Suppressor macrophage treated with lipopolysaccharide for 4 hours (primary cell): ENCODE measurements at regions not wholly inside any gene's neighbourhood (a gene's known extent, or its start where the extent isn't known, plus 50 kb on each side); places are given as distances from the start of the nearest gene placed in this dataset.
"Not testable (repeated sequence)": the region's sequence is repeated elsewhere in the genome, so short reads cannot be mapped to it uniquely, and the experiment has no call there.

Experiments
- DNase-seq: peaks from one replicate; pipeline ENCODE4 v3.0.0-alpha.2; 2020

GRCh38 chr11:114949614-114950351 is 271.5 kb downstream of the NXPE2 start:
- no peak for DNase-seq

- DNase-seq, result no peak
These were observed 274.7 kb downstream of the NXPE2 start for GRCh38 chr11:114953039-114953438.

DNA sequence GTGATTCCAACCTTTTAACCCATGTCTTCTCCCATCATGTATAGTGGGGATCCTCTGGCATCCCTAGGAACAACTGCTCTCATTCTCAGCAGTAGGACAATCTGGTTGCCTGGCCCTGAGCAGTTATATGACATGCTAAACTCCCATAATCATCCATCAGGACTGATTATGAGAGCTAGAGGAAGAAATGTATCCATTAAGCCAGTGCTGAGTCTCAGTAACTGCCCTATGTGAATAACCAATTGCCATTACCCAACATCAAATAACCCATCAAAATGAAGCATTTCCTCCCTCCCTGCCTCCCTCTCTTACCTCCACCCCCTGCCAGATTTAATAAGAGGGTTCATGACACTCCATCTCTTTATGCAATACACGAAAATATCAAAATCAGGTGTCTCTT is 277.6 kb downstream of the NXPE2 start:
- no peak for DNase-seq

DNA sequence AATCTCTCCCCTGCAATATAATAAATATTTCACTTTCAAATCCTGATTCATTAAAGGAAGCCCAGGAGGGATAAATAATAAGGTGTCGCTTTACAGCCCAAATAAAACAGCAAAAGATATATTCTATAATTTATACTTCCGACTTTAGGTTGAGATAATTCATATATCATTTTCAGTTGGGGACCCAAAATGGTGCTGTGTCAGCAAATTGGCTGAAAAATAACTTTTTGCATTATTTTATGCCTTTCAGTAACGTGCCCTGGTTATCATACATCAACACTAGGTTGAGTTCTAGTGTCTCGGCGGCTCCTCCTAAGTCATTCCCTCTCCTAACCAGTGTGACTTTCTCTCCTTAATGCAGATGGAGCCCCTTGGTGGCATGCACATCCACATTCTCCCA is 278.2 kb downstream of the NXPE2 start:
- no peak for DNase-seq

GRCh38 chr11:114959953-114960505 is 281.7 kb downstream of the NXPE2 start:
- DNase-seq, result no peak

DNA sequence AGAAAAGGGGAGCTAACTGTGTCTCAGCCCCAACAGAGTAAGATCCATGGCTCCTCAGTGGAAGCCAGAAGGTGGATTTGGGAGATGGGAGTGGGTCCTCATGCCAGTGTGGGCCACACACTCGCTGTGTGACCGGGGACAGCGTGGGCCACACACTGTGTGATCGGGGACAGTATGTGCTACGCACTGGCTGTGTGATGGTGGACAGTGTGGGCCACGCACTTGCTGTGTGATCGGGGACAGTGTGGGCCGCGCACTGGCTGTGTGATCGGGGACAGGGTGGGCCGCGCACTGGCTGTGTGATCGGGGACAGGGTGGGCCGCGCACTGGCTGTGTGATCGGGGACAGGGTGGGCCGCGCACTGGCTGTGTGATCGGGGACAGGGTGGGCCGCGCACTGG is 282.5 kb downstream of the NXPE2 start:
- DNase-seq, result not testable (repeated sequence)

- no peak for DNase-seq
These were observed 286.4 kb downstream of the NXPE2 start for GRCh38 chr11:114964676-114965214.

DNA sequence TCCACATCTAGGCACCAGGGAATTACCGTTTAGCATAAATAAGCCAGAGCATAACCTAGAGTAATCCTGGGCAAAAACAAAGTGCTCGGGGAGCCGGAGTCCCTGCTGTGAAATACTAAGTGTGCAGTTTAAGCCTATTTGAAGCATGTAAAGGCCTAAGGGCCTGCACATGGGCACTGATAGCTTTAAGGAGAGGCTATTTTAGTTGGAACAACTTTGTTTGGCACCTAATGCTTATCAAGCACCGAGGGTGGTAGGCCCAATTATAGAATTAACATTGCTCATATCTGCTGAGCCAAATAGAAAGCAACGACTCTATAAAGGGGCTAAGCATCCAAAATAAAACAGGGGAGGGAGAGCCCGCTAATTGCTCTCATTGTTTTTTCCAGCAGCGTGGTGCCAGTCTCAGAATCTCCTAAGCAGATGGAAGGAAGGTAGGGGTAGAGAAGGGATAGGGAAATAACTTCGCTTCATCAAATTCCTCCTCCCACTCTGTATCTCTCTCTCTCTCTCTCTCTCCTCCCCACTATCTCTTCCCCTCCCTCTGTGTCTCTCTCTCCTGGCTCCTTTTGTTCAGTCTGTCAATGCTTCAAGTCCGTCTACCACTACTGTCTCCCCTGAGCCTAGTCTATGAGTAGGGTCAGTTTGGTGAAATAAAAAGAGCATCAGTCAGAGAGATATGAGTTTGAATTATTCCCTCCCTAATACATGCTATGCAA is 292.8 kb downstream of the NXPE2 start:
- no peak for DNase-seq

GRCh38 chr11:114972105-114972504 is 293.8 kb downstream of the NXPE2 start:
- no peak for DNase-seq

- DNase-seq, result no peak
These were observed 299.3 kb downstream of the NXPE2 start for GRCh38 chr11:114977651-114978050.

DNA sequence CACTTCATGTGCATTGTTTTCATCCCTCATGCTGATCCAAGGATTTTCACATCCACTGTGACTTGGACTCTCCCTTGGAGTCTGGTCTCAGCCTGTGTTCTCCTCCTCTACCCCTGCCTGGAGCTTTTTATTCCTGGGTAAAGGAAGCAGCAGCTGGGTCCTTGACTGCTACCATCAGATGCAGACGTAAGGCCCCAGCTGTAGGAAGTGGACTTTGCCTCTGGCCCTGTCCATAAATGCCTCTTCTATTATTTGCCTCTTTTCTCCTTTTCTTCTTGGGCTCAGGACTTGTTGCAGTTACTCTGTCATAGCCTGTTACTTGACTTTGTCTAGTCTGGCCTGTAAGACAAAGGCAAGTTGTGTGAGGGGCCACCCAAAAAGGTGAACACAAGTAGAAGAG is 303.8 kb downstream of the NXPE2 start:
- DNase-seq, result no peak

DNA sequence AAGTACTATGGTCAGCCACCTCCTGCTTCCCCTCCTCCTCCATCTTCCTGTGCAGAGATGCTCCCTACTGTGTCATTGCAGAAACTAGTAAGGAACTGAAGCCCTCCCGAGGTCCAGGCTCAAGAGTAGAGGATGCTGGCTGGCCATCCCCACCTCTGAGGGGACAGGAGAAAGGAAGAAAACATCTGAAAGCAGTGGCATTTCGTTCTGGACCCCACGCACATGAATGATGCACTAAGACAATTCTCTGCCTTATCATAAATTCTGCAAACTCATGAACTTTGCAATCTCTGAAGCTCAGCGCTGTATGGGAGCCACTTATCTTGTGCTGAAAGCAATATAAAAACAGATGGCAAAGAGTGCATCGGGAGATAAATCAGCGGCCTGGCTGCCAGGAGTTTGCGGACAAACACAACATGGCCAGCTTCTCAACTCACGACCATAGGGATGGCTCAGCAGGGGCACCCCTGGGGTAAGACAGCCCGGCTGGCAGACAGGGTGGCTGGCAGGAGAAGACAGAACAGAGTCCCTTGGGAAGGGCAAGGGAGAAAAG is 306.4 kb downstream of the NXPE2 start:
- DNase-seq, result no peak

GRCh38 chr11:114986365-114986764 is 308.0 kb downstream of the NXPE2 start:
- DNase-seq, result no peak

DNA sequence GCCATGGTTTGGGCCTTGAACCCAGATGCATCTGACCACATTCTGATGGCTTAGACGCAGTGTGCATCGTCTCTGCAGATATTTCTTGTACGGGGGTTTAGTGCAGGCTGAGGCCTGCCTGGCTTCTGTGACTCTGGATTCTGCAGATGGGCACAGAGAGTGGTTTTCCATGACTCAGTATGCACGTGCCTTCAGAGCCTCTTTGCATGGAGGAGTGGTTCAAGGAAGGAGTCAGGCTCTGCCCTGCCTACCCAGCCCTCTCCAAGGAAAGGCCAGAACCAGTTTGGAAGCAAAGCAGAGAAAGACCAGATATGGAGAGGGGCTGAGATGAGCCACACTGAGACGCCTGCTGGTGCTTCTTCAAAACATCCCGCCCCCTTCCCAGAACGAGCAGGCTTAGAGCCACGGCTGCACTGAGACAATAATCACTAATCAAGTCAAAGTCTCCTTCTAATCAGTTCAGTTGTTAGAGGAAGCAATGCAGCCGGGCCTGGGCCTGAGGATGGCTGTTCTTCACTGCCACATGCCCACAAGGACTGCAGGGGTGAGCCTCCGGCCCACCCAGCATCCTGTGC is 308.9 kb downstream of the NXPE2 start:
- no peak for DNase-seq

DNA sequence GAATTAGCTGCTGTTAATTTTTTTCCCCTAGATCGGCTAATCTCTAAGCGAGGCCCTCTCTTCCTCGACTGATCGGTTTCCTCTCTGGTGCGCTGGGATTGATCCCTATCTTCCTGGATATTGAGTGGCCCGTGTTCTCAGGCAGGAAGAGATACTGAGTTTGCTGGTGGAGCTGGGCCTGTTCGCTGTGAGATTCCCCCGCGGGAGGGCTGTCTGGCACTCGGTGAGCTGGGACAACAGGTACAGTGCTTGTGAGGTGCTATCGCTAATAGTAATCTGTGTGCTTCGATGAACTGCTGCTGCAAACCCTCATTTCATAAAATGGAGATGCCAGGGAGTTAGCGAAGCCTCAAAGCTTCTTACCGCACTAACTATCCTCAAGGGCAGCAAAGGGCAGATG is 310.3 kb downstream of the NXPE2 start:
- no peak for DNase-seq

DNA sequence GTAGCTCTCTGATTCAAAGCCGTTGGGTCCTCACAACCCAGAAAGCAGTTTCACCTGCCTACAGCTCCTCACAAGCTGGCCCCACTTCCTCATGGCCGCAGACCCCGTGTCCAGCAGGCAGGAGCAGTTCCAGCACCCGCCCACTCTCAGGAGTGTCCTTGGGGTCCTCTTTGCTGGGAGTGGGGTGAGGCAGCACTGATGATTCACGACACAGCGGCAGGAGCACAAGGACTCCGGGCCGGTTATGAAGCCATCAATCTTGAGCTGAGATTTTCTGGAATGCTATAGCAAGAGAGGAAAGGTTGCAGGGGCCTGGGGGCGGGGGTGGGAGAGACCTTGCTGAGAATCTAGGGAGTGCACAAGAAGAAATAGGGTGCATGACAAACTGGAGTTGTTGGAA is 311.2 kb downstream of the NXPE2 start:
- no peak for DNase-seq

DNA sequence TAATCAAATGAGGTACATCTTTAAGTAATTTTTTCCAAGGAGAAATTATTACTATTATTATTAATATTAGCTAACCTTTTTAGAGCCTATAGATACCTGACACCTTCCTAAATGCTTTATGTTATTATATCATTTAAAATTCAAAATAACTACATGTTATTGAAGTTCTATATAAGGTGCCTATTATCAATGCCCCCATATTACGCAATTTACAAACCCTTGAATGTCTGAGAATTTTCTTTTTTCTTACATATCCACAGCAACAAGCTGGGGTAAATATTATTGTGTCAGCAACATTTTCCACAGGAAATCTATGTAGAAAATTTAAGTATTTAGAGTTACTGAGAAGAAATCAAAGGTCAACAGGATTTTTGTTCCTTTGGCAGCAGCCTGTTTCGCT is 327.3 kb downstream of the NXPE2 start:
- no peak for DNase-seq

DNA sequence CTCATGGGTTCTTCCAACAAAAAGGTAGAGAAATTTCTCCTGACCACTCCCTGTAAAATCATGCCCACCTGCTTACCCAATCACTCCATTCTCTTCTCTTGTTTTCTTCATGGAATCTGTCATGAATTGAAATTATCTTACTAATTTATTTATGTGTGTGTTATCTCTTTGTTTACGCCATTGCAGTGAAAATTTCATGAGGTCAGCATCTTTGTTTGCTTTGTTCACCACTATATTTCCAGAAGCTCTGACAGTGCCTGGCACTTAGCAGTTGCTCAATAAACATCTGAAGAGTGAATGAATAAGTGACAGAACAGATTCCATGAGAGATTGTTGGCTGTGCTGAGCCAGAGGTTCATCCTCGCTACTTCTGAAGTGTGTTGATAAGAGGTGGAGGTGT is 329.5 kb downstream of the NXPE2 start:
- DNase-seq, result no peak

DNA sequence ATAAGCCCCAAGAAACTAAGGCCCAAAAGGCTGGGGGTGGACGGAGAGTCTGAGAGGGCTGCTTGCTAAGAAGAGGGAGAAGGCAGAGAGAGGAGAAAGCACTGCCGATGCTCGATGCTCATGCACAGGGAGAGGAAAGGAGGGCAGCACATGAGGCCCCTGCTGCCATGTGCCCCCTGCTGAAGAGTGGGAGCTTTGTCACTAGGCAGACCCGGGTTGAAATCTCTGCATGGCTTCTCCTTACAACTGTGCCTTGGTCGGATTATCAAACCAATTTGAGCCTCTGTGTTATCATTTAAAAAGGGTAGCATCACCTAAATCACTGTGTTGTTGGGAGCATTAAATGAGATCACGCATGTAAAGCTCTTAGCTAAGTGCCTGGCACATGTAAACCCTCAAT is 330.5 kb downstream of the NXPE2 start:
- no peak for DNase-seq

DNA sequence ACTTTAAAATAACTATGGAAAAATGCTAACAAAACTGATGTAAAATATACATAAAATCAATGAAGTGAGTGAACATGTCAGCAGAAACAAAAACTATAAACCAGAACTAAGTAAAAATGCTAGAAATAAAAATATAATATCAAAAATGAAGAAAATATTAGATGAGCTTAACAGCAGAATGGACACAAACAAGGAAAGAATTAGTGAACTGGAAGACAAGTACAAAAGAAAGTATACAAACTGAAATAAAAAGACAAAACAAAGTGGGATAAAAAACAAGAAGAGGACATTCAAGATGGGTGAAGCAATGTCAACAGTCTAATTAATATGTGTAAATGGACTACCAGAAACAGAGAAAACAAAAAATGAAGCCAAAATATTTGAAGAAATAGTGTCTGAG is 339.2 kb downstream of the NXPE2 start:
- DNase-seq, result no peak

GRCh38 chr11:115030166-115030565 is 351.8 kb downstream of the NXPE2 start:
- no peak for DNase-seq

DNA sequence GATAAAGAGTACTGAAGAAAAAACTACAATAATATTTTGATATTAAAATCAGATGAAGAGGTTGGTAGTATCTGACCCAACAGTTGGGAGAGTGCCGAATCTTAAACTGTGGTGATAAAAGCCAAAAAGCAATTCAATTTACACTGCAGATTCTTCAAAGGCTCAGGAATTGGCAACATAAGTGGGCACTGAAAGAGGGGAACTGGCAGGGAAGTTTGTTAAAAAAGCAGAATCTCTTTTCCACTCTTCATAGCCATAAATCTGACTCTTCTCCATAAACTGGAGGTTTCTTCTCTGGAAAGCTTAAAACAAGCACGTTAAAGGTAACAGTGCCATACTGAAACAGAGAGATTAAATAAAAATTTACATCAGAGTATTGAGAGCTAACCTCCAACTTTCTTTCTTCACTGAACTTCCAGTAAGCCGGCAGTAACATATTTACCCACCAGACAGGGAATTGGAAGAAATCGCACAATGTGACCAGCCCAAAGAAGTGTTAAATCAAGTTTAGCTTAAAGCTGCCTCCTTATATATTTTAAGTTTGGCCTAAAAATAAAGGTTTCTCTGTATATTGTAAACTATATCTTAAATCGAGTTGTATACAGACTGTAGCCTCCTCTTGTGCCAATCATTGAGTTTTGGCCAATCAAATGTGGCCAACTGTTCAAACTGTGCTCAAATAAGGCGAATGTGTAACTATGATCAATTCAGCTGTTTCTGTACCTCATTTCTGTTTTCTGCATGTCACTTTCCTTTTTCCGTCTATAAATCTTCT is 358.3 kb downstream of the NXPE2 start:
- DNase-seq, result no peak

DNA sequence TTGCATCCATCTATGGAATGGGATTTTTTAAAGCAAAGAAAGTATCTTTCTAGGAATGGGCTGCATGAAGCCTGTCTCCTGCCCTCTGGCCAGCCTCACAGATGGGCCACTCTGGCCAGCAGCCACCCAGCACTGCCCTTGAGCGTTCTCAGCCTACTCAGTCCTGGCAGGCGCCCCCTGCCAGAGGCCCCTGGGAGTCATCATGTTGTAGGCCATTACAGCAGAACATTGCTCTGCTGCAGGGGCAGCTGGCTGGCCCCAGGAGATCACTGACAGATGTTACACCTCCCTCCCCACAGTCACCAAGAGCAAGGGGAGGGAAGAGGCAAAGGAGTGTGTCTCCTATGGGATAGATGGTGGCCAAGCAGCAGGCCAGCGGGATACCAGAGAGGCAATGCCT is 363.7 kb downstream of the NXPE2 start:
- DNase-seq, result no peak
